WTC11 (cell line): ENCODE measurements at regions not wholly inside any gene's neighbourhood (a gene's known extent, or its start where the extent isn't known, plus 50 kb on each side); places are given as distances from the start of the nearest gene placed in this dataset.

ENCODE experiments used
- CTCF ChIP-seq: fragments of 200-600 bp; IDR thresholded peaks from 2 replicates; pipeline ENCODE4 v1.8.0; 2022; ENCODE audit warnings: antibody characterized with exemption
- JUN ChIP-seq: sonication (generic); formaldehyde crosslinking; IDR thresholded peaks from 2 replicates; pipeline ENCODE4 v1.8.0; 2023; ENCODE audit warnings: mild to moderate bottlenecking, missing genetic modification reagents

- TF ChIP-seq JUN (CRISPR knock-in tag) (no peak), CTCF (no peak)
Observed at GRCh38 chr22:16387088-16387487, 205.5 kb downstream of the CCT8L2 start.
